GM21576 (cell line): ENCODE measurements at regions not wholly inside any gene's neighbourhood (a gene's known extent, or its start where the extent isn't known, plus 50 kb on each side); places are given as distances from the start of the nearest gene placed in this dataset.
A peak's percentile ranks its signal among the peaks of the same experiment; 100 is the strongest.

Source experiments
- ATAC-seq: cut with Tn5 transposase; IDR thresholded peaks from one replicate; pipeline ENCODE4 v1.9.1; 2021; ENCODE audit warnings: mild to moderate bottlenecking, moderate library complexity; ENCODE audit not compliant: unreplicated experiment

- no peak for ATAC-seq
Observed at GRCh38 chr14:53330441-53330840, 177.3 kb upstream of the DDHD1 start.

- no peak for ATAC-seq
Observed at GRCh38 chr14:53328841-53329240, 175.7 kb upstream of the DDHD1 start.

GRCh38 chr14:53327716-53328115 is 174.6 kb upstream of the DDHD1 start:
- ATAC-seq = no peak

GRCh38 chr14:53325176-53325806 is 172.2 kb upstream of the DDHD1 start:
- ATAC-seq = no peak

GRCh38 chr14:53316504-53316903 is 163.4 kb upstream of the DDHD1 start:
- no peak for ATAC-seq

- ATAC-seq = peak; percentile 86
Observed at GRCh38 chr14:53310412-53310811, 157.3 kb upstream of the DDHD1 start.

GRCh38 chr14:53306911-53307310 is 153.8 kb upstream of the DDHD1 start:
- no peak for ATAC-seq

GRCh38 chr14:53306267-53306721 is 153.2 kb upstream of the DDHD1 start:
- peak; percentile 53 for ATAC-seq

- ATAC-seq = no peak
Observed at GRCh38 chr14:53304726-53305381, 151.7 kb upstream of the DDHD1 start.

- ATAC-seq = no peak
Observed at GRCh38 chr14:53295985-53296582, 143.0 kb upstream of the DDHD1 start.

- no peak for ATAC-seq
Observed at GRCh38 chr14:53295372-53295771, 142.2 kb upstream of the DDHD1 start.

GRCh38 chr14:53286301-53286700 is 133.2 kb upstream of the DDHD1 start:
- no peak for ATAC-seq

GRCh38 chr14:53285821-53286220 is 132.7 kb upstream of the DDHD1 start:
- no peak for ATAC-seq

- no peak for ATAC-seq
Observed at GRCh38 chr14:53285064-53285463, 131.9 kb upstream of the DDHD1 start.

GRCh38 chr14:53278602-53279506 is 125.7 kb upstream of the DDHD1 start:
- ATAC-seq = no peak

- no peak for ATAC-seq
Observed at GRCh38 chr14:53273671-53274072, 120.5 kb upstream of the DDHD1 start.

- no peak for ATAC-seq
Observed at GRCh38 chr14:53265025-53265424, 111.9 kb upstream of the DDHD1 start.

GRCh38 chr14:53260928-53261327 is 107.8 kb upstream of the DDHD1 start:
- no peak for ATAC-seq

- ATAC-seq = no peak
Observed at GRCh38 chr14:53260286-53260685, 107.2 kb upstream of the DDHD1 start.

GRCh38 chr14:53252141-53252540 is 99.0 kb upstream of the DDHD1 start:
- ATAC-seq = no peak

- no peak for ATAC-seq
Observed at GRCh38 chr14:53249059-53249458, 95.9 kb upstream of the DDHD1 start.
